Activated T-cell treated with anti-CD3 and anti-CD28 coated beads for 48 hours (primary cell): ENCODE measurements at regions not wholly inside any gene's neighbourhood (a gene's known extent, or its start where the extent isn't known, plus 50 kb on each side); places are given as distances from the start of the nearest gene placed in this dataset.
"Not testable (repeated sequence)": the region's sequence is repeated elsewhere in the genome, so short reads cannot be mapped to it uniquely, and the experiment has no call there.

Source experiments
- DNase-seq: peaks from one replicate; pipeline ENCODE4 v3.0.0-alpha.2; 2020; ENCODE audit warnings: low read depth

DNA sequence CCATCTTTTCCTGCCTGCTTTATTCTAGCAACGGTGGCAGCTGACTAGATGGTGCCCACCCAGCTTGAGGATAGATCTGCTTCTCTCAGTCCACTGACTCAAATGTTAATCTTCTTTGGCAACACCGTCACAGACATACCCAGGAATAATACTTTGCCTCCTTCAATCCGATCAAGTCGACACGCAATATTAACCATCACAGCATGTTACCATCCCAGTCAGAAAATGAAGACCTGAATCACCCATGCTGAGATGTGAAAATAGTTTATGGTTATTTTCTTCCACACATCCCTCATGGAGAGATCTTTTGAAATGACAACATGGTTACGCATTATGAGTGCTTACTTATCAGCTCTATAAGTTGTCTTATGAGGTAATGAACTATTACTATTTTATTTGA is 392.8 kb downstream of the SEC23A start:
- no peak for DNase-seq

DNA sequence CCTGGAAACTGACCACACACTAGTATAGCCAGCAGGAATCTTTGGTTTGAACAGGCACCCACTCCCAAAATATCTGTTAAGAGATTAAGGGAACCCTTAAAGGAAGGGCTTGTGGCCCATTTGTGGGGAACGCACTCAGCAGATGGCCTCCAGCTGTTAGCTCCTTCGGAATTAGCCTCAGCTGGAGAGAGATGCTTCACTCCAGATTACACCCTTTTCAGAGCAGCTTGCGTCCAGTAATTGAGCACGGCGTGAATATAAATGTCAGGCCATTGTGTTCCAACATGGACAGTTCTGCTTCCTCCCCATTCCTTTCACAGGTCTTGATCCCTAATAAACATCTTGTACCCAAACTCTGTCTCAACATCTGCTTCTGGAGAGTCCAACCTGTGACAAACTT is 397.8 kb downstream of the SEC23A start:
- DNase-seq = no peak

DNA sequence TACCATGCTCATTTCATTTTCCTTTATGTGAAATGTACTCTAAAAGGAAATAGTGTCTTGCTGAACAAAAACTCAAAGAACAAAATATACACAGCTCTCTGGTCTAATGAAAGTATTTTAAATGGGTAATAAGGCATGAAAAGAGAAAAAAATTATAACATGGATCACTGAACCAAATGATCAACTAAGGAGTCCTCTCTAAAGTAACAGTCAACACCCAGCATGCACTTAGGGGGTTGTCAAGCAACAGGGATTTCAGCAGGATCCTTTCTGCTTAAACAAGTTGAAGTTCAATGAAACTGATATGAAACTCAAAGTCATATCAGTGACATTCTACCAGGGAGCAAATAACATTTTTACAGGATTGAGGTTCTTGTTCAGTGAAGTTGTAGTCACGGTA is 398.8 kb downstream of the SEC23A start:
- DNase-seq = no peak

DNA sequence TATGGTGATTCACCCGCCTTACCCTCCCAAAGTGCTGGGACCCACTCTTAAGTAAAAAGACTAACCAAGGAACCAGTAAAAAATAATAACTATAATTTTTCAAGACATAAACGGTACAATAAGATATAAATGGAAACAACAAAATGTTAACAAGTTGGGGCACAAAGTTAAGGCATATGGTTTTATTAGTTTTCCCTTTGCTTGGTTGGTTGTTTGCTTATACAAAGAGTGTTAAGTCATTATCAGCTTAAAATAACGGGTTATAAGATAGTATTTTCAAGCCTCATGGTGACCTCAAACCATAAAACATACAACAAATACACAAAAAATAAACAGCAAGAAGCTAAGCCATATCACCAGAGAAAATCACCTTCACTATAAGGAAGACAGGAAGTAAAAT is 406.1 kb downstream of the SEC23A start:
- DNase-seq = no peak

DNA sequence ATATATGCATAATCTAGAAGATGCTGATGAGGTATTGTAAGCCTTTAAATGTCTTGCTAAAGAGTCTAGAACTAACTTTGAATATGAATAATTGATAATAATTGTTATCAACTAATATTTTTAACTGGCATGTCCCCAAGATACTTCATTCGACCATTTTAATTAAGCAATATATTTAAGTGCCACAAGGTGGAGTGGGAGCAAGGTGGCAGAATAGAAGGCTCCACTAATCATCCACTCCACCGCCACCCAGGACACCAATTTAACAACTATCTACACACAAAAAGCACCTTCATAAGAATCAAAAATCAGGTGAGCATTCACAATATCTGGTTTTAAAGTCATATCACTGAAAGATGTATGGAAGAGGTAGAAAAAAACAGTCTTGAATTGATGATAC is 409.6 kb downstream of the SEC23A start:
- DNase-seq = no peak

DNA sequence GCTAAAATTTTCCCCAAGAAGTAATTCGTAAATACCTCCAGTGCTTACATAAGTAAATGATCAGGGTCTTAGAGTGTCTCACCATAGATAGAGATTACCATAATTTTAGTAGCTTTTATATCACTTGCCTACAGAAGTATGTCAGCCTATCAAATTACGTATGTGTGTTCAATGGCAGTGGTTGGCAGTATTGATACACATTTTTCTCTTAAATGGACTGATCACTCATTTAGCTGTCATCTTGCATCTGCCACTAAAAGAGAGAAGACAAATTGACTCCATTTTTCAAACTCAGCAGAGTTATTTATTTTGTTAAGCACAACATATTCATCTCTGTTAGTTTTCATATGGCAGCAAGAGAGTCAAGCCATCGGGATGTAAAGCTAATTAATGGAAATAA is 413.1 kb upstream of the CLEC14A start:
- DNase-seq = no peak

DNA sequence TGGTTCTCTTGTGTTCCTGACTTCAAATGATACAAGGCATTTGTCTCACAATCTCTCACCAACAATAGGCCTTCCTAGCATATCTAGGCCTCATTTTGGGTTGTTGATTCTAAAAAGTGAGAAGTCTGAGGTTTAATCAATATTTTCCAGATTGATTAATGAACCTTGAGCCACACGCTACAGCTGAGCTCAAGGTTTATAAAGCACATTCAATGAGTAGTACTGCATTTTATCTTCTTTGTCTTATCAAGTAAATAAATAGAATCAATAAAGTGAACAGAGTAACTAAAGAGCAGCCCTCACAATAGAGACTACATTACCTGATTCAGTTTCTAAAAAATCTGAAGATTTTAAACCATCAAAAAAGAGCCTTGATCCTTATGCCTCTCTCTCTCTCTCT is 407.5 kb upstream of the CLEC14A start:
- no peak for DNase-seq

DNA sequence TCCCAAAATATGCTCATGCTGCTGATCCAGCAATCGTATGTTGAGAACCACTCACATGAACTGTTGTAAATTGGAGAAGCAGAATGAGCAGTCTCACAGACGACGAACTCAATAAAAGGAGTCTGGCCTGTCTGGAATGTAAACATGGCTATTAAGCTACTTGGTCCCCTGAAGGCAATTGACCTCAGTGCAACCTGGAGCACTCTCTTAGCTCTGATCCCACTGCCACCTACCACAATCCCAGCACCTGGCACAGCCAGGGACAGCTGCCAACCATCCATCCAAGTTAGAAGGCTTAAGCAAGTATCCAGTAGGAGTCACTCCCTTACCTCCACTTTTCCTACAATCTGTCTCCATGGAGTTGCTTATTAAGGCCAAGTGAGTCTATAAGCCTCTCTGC is 406.9 kb upstream of the CLEC14A start:
- DNase-seq = no peak

DNA sequence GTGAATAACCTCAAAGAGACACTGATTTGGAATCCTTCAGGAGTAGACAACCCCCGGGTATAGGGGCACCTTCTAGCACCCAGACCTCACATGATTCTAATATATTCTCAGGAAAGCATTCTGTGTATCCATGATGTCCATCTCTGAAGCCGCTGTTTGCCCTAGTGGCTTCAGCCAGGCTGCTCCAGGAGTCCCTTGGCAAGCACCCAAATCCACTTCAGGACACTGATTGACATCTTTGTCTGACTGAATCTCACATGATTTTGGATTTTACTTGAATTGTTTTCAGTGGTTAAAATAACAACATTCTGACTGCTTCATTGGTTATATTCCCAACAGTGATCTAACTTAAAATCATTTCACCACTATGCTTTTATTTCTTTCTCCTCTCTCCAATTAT is 390.5 kb upstream of the CLEC14A start:
- no peak for DNase-seq

DNA sequence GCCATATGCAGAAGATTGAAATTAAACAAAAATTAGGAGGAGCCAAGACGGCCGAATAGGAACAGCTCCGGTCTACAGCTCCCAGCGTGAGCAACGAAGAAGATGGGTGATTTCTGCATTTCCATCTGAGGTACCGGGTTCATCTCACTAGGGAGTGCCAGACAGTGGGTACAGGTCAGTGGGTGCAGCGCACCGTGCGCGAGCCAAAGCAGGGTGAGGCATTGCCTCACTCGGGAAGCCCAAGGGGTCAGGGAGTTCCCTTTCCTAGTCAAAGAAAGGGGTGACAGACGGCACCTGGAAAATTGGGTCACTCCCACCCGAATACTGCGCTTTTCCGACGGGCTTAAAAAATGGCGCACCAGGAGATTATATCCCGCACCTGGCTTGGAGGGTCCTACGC is 379.0 kb upstream of the CLEC14A start:
- not testable (repeated sequence) for DNase-seq

DNA sequence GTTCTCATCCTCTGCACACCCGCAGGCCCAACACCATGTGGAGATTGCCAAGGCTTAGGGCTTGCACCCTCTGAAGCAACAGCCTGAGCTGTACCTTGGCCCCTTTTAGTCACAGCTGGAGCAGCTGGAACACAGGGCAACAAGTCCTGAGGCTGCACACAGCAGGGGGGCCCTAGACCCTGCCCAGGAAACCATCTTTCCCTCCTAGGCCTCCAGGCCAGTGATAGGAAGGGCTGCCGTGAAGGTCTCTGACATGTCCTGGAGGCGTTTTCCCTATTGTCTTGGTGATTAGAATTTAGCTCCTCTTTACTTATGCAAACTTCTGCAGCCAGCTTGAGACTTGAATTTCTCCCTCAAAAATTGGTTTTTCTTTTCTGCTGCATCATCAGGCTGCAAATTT is 373.5 kb upstream of the CLEC14A start:
- no peak for DNase-seq

DNA sequence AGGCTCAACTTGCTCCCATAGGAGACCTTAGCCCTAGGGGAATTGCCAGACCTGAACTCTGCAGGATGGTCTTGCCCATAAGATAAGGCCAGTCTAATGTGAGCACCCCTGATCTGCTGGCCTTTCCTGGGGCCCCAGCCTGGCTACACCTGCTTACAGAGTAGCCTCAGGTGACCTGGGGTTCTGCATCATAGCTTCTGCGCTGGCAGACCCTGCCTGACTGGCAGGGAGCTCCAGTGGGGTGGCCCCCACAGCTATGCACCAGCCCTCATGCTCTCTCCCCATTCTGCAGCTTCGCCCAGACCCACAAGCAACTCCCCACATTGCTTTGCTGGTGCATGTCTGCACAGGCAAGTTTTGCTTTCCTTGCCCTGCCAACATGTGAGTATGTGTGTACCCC is 371.3 kb upstream of the CLEC14A start:
- DNase-seq = no peak

DNA sequence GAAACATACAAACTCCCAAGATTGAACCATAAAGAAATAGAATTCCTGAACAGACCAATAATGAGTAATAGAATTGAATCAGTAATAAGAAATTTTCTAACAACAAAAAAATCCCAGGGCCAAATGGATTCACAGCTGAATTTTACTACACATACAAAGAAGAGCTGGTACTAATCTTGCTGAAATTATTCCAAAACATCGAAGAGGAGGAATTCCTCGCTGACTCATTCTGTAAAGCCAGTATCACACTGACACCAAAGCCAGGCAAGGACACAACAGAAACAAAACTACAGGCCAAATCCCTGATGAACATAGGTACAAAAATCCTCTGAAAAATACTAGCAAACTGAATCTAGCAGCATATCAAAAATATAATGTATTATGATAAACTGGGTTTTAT is 367.8 kb upstream of the CLEC14A start:
- no peak for DNase-seq

DNA sequence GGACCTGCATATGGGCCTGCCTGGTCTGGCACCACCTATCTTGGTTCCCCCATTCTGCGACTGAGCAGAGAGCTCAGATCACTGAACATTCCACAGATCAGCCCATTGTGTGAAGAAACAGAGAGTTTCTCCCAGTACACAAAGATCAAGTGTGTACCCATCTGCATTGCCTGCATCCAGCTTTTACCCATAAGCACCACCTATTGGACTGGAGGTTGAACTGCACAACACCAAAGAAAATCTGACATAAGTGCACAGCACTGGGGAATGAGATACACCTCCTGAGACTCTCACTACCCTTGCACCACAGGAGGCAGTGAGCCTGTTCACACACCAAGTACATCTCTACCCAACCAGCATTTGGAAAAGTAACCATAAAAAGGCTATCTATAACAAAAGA is 362.6 kb upstream of the CLEC14A start:
- DNase-seq = no peak

DNA sequence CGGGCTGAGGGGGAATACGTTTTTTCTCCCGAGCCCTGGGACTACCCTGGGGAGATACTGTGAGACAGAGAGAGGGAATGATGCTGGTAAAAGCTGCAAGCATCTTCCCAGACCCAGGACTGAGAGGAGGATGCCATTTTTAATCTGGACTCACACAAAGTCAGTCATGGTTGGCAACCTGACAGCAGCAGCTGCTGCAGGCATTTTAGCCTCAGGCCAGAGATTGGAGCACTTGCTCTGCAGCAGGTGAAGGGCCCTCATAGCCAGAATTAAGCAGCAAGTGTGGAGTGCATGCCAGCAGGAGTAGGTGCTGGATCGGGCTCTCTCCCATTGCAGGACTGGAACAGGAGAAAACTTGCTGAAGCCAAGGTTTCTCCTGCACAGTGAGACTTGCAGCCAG is 361.1 kb upstream of the CLEC14A start:
- no peak for DNase-seq

DNA sequence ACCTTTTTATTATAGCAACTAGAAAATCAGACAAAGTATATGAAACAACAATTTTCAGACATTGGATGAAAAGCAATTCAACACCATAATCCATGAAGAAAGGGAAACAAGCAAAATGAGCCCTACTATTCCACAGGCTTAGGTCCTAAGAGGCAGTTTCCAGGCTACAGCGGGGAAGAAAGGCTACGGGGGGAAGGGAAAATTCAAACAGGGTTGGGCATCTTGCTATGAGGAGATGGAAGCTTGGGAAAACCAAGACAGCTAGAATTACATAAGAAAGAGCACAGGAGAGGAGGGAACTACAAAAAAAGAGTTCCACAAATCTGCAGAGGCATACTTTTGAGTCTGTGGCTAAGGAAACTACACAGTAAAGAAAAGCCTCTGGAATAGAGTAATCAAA is 356.0 kb upstream of the CLEC14A start:
- DNase-seq = no peak

DNA sequence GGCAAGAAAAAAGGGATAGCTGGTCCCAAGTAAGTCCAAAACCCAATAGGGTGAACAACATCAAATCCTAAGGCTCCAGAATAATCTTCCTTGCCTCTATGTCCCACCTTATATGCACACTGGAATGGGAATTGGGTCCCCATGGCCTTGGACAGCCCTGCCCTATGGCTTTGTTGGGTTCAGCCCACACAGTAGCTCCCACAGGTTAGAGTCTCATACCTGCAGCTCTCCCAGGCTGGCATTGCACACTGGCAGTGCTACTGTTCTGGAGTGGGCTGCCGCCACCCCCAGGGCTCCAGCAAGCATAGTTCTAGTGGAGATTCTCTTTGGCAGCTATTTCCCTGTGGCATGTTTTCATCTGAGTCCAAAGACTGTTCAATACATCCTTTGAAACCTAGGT is 352.4 kb upstream of the CLEC14A start:
- no peak for DNase-seq

DNA sequence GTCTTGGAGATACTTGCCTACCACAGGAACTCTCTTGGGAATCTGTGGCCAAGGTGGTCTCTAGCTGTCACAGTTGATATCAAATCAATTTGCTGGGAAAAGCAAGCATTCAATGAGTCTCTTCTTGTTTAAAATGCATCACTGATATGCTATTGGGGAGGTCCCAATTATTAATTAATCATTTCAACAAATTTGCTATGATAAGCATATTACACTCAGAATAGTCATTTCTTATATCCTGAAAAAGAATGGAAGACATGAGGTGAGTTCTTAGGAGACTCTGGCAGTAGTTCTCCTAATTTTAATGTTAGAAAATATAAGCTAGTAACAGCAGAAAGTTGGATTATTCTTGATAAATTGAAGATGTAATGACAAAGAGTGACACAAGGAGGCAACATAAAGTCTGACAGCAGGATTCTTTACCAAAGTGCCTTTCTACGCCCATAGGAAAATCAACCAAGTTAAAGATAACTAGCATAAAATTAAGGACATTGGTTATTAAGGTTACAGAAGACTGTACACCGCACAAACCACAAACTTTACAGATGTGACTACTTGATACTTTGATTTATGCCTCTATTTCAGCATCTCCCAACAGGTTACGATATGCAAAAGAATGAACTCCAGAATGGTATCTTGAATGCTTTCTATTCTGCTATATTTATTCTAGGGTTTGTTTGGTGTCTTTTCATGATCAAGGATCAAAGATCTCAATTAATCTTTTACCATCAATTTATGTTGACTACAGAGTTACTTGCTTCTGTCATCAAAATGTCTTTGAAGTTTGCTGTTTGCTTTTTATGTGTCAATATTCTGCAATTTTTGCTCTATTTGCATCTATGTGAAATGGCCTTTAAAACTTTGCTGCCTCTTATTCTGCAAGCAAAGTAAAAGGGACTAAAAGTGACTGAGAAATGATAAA is 349.6 kb upstream of the CLEC14A start:
- no peak for DNase-seq

DNA sequence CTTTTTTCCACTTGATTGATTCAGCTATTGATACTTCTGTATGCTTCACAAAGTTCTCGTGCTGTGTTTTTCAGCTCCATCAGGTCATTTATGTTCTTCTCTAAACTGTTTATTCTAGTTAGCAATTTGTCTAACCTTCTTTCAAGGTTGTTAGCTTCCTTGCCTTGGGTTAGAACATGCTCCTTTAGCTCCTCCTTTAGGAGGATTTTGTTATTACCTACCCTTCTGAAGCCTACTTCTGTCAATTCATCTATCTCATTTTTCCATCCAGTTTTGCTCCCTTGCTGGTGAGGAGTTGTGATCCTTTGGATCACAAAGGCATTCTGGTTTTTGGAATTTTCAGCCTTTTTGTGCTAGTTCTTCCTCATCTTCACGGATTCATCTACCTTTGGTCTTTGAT is 344.7 kb upstream of the CLEC14A start:
- not testable (repeated sequence) for DNase-seq

DNA sequence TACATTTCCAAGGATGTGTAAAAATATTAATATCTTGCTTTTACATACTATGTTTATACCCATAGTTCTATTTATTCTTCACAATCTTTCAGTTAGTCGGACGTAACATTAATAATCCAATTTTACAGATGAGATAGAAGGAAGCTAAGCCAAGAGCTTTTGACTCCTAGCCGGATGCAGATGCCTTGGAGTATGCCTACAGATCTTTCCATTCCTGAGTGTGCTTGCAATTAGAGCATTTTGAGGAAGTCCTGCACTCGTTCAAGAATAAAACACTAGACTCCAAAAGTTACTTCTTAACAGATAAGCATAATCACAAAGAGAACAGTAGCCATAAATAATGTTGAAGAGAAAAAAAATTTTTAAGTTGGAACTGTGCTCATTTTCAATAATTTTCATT is 337.6 kb upstream of the CLEC14A start:
- no peak for DNase-seq

DNA sequence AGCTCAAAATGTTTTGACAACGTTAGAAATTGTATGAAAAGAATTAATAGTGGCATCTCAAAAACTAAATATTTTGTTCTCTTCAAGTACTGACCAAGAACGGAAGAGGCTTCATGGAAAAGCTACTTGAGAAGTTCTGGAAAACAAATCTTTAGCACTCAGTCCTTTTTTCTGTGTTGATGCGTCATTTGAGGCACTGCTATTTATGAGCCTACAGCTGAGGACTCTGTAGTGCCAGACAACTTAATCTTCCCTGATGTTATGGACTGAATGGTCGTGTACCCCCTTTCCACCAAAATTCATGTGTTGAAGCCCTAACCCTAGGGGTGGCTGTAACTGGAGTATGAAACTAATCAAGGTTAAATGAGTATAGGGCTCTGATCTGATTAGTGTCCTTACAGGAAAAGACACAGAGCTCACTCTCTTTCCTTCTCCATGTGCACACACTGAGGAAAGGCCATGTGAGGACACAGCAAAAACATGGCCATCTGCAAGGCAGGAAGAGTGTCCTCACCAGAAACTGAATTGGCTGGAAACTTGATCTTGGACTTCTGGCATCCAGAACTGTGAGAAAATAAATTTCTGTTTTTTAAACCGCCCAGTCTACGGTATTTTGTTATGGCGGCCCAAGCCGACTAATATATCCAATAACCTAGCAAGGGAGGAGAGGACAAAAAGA is 337.0 kb upstream of the CLEC14A start:
- DNase-seq = no peak

DNA sequence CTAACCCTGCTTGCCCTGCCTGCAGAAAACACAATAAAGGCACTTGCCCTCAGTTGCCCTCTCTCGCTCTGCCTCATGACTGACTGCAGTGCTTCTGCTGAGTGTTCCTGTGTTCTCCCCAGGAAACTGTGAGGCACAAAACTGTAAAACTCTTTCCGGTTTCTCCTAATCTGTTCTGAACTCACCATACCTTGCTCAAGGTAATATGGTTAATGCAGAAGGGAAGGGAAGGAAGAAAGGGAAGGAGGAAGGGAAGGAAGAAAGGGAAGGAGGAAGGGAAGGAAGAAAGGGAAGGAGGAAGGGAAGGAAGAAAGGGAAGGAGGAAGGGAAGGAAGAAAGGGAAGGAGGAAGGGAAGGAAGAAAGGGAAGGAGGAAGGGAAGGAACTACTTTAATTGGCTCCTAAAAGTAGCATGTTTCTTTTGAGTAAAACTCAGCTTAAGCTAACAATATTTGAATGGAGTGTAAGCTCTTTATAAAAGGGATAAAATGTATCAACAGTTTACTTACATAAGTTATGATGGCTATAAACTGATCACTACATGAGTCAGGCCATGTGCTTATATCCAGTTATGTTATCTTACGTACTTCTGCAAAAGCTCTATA is 334.0 kb upstream of the CLEC14A start:
- no peak for DNase-seq

DNA sequence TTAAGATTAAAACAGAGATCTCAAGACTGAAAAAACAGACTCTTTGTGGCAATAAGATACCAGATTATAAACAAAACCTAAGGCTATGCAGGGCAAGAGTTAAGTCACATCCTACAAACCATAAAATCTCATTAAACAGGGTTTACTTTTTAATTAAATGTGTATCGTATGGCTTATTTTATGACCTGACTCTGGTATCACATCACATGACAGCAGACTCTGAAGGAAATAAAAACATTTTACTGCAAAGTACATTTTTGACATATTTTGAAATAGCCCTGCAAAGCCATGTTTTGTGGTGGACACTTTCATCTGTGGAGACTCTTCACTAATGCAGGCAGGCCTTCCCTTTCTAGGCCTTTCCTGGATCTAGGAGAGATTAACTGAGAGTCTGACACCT is 327.6 kb upstream of the CLEC14A start:
- no peak for DNase-seq
